Endothelial cell of hepatic sinusoid (primary cell): ENCODE measurements at regions not wholly inside any gene's neighbourhood (a gene's known extent, or its start where the extent isn't known, plus 50 kb on each side); places are given as distances from the start of the nearest gene placed in this dataset.

Source experiments
- in situ Hi-C: cut with HindIII; loops from 2 replicates; pipeline ENCODE4 v1.10.0; 2017; ENCODE audit warnings: low sequenced_read_pairs

DNA sequence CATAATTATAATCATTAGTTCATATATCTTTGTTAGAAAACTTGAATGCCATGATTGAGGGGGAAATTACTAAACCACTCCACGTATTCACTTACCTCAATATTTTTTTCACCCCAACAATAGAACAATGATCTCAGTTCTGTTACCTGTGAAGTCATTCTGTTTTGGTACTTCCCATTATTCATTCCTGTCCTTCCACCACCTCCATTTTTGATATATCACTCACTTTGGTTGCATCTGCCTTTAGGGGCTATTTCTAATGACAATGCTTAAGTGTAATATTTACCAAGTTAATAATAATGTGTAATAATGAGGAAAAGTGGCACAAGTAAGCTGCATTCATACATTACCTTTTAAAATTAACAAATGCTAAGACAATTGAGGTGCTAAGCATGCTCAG lies 218.4 kb downstream of the SPATA31D1 start:
- in situ Hi-C loops, result no loop called here

- in situ Hi-C loops, result no loop called here
These were observed 220.3 kb downstream of the SPATA31D1 start for GRCh38 chr9:82208741-82209450.

- in situ Hi-C loops, result no loop called here
These were observed 221.4 kb downstream of the SPATA31D1 start for GRCh38 chr9:82209797-82210470.

- in situ Hi-C loops, result no loop called here
These were observed 224.3 kb downstream of the SPATA31D1 start for GRCh38 chr9:82212885-82213284.

DNA sequence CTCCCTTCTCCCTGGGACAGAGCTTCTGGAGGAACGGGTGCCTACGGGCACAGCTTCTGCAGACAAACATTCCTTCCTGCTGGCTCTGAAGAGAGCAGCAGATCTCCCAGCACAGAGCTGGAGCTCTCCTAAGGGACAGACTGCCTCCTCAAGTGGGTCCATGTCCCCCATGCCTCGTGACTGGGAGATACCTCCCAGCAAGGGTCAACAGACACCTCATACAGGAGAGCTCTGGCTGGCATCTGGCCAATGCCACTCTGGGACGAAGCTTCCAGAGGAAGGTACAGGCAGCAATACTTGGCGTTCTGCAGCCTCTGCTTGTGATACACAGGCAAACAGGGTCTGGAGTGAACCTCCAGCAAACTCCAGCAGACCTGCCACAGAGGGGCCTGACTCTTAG lies 227.9 kb downstream of the SPATA31D1 start:
- in situ Hi-C loops, result no loop called here

DNA sequence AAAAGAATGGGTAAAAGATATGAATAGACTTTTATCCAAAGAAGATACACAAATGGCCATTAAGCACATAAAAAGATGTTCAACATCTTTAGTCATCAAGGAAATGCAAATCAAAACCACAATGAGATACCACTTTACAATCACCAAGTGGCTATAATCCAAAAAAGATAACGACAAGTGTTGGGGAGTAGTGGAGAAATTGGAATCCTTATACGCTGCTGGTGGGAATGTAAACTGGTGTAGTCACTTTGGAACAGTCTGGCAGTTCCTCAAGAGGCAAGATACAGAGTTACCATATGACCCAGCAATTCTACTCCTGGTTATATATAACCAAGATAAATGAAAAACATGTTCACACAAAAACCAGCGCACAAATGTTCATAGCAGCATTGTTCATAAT lies 234.9 kb downstream of the SPATA31D1 start:
- in situ Hi-C loops, result no loop called here

- in situ Hi-C loops, result no loop called here
These were observed 242.8 kb downstream of the SPATA31D1 start for GRCh38 chr9:82231411-82231810.

GRCh38 chr9:82234160-82234943 lies 245.8 kb downstream of the SPATA31D1 start:
- in situ Hi-C loops, result no loop called here

GRCh38 chr9:82242285-82242963 lies 253.9 kb downstream of the SPATA31D1 start:
- in situ Hi-C loops, result no loop called here

DNA sequence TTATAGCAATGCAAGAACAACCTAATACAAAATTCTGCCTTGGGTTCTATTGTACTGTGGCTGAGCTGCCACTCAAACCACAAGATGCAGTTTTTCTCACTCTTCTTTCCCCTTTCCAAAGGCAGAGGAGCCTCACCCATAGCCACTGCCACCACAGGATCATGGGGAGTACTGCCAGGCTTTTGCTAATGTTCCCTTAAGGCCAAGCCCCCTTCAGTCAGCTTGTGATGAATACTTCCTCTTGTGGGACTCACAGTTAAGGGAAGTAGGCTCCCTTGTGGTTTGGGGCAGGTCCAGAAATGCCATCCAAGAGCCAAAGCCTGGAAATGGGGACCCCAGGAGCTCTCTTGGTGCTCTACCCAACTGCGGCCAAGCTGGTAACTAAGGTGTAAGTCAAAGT lies 258.7 kb downstream of the SPATA31D1 start:
- in situ Hi-C loops, result no loop called here

DNA sequence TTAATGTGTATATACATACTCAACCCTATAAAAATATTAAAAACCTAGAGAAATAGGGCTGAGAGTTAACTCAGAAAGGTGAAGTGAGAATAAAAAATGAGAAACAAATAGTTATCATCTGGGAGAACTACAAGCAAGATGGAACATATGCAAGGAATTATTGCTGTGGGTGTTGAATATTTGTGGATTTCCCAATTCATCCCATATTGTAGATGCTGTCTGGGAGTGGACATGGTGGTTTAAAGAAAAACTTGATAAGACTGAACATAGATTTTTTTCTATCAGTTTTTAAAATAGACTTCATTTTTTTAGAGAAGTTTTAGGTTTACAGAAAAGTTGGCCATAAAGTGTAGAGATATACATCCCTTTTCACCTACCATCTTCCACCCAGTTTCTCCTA lies 263.5 kb downstream of the SPATA31D1 start:
- in situ Hi-C loops, result no loop called here

GRCh38 chr9:82254646-82255367 lies 266.2 kb downstream of the SPATA31D1 start:
- in situ Hi-C loops, result no loop called here

DNA sequence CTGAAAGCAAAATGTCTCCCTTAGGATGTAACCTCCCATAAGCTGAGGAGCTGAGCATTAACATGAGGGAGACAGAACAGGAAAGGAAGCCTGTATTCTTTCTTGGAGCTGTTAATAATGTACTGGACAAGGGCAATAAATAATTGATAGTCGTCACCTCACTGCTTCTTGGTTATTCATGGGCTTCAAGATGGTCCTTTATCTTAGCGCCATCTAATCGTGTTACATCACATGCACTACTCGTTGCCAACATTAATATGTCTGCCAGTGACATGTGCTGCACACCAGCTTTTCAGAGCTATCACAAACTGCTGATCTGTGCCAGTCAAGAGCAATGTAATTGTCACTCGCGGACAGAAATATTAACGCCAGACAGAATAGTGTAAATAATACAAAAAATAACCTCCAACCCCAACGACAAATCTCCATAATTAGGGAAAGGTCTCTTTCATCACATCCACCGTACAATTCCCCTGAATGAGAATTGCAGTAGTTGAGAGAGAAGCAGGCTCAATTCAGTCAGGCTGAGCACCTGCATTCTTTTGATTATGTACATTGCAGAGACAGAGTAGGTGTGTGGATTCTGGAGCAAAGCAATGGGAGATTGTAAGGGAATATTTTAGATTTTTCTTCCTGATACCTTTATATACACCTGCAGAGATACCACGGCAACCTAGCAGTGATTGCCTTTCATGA lies 267.1 kb downstream of the SPATA31D1 start:
- in situ Hi-C loops, result no loop called here

GRCh38 chr9:82260691-82261090 lies 272.1 kb downstream of the SPATA31D1 start:
- in situ Hi-C loops, result no loop called here

- in situ Hi-C loops, result no loop called here
These were observed 275.0 kb downstream of the SPATA31D1 start for GRCh38 chr9:82263619-82264018.

- in situ Hi-C loops, result no loop called here
These were observed 282.6 kb downstream of the SPATA31D1 start for GRCh38 chr9:82271106-82271561.

- in situ Hi-C loops, result no loop called here
These were observed 284.5 kb downstream of the SPATA31D1 start for GRCh38 chr9:82273121-82273520.

DNA sequence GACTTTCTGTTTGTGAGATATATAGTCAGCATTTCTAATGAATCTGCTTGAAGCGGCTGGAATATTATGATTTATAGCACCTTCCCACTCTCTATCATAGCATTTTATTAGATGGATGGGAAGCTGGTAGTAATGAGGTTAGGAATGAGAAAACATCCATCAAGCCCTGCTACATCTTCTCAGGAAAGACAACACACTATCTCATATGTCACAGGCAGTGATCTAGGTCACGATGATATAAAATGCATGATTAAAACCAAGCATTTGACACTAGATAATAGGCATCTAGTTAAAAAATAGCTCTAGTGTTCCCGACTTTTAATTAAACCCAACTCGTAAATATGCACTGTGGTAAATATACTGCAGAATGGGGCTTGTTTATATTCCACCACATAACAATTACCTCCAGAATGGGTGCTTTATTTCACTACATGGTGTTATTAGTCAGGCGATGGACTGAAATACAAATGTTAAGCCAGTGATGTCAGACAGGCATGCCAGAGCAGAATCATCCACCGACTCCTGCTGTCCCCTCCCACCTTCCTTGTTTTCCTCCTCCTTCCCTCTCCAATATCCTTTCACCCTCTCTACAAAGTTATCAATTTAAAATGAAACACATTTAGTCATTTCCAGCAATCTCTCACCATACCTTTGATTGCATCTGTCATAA lies 286.8 kb downstream of the SPATA31D1 start:
- in situ Hi-C loops, result no loop called here

- in situ Hi-C loops, result no loop called here
These were observed 292.5 kb downstream of the SPATA31D1 start for GRCh38 chr9:82281066-82281465.
